NCI-H1417 (cell line): ENCODE measurements at regions not wholly inside any gene's neighbourhood (a gene's known extent, or its start where the extent isn't known, plus 50 kb on each side); places are given as distances from the start of the nearest gene placed in this dataset.
A peak's percentile ranks its signal among the peaks of the same experiment; 100 is the strongest.
"Not testable (repeated sequence)": the region's sequence is repeated elsewhere in the genome, so short reads cannot be mapped to it uniquely, and the experiment has no call there.

Experiments used
- DNase-seq, 3 experiments: peaks; one replicate each; lab custom pipeline; 2025; lab: John Stamatoyannopoulos, UW

- DNase-seq: no peak
These were observed 1392.9 kb downstream of the ARAP2 start for GRCh38 chr4:34851411-34851810.

DNA sequence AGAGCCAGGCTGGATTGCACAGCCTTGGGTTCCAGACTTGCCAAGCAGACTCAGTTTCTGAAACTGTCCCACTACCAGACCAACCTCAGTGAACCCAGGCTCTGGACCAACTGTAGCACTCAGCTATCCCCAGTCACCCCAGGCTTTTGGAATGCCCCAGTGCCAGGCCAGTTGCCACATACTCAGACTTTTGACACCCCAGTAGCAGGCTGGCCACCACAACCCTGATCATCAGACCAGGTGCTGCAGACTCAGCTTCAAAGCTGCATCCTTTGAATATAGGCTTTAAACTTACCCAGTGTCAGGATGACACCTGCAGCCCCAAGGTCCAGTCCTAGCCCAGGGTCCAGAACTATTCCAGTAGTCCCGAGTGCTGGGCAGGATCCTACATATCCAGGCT, 1389.9 kb downstream of the ARAP2 start:
- no peak for DNase-seq

DNA sequence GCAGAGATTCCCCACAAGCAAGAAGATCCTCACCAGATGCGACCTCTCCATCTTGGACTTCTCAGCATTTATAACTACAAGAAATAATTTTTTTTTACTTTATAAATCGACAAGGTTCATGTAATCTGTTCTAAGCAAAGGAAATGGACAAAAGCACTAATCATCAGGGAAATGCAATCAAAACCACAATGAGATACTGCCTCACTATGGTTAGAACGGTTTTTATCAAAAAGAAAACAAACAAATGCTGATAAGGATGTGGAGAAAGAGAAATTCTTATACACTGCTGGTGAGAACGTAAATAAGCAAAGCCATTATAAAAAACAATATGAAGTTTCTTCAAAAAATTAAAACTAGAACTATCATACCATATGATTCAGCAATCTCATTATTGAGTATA, 1382.6 kb downstream of the ARAP2 start:
- no peak for DNase-seq

GRCh38 chr4:34878961-34879360, 1365.4 kb downstream of the ARAP2 start:
- peak in 1 of 3 experiments; percentile 24 for DNase-seq

DNA sequence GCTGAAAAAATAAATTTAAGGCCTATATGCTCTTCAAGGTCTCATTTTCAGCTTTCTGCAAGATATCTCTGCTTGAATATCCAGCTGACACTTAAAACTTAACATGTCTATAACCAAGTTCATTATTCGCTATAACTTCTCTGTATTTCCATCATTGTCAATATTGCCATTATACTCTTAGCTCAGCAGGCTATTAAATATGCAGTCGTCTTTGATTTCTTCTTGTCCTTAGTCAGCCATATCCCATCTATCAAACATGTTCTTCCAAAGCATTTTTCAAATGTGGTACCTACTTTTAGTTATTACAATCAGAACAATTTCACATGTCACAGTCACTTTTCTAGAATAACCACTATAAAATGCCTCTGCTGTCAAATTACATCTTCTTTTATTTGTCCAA, 1364.1 kb downstream of the ARAP2 start:
- no peak for DNase-seq

DNA sequence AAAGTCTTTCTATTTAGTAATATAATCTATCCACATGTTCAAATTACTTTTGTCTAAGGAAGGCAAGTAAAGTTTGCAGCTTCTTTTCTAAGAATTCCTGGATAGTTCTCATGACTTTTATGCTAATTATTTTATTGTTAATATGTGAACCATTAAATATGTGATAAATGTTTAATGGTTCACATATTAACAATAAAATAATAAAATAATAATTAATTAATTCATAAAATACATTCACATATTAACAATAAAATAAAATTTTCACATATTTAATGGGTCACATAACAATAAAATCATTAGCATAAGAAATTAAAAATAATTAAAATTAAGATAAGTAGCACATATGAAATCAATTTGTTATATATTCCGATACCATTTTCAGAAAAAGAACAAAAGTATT, 1352.4 kb downstream of the ARAP2 start:
- no peak for DNase-seq

GRCh38 chr4:34893382-34893781, 1350.9 kb downstream of the ARAP2 start:
- no peak for DNase-seq

DNA sequence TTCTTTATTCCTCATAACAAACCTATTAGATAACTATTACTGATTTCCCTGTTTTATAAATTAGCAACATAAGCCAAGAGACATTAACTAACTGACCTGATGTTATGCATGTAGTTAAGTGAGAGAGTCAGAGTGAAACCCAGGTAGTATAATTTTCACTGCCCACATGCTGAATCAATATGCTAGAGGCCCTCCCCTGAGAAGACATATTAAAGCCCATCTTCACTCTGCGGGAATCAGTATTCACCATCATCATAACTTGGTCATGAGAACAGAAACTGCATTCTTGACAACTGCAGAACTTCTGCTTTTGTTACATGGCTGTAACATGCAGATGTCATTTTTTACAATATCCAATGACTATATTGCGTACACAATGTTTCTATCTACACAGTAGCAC, 1324.3 kb downstream of the ARAP2 start:
- no peak for DNase-seq

DNA sequence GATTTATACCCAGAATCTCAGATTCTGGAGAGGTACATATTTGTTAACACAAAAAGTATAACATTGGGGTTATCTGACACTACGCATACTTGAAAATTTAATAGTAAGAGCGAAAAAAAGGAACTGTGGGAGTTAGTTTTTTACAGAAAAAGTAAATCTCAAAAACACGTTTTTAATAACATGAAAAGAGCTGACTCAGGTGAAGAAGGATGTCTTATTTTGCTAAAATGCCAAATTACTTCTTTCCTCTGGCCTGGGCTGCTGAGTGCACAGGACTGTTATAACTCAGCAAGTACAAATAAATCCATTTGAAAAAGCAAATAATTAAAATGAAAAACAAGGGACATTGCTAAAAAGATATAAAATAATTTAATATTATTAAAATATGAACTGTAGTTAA, 1322.9 kb downstream of the ARAP2 start:
- no peak for DNase-seq

GRCh38 chr4:34922325-34922724, 1322.0 kb downstream of the ARAP2 start:
- DNase-seq: no peak

DNA sequence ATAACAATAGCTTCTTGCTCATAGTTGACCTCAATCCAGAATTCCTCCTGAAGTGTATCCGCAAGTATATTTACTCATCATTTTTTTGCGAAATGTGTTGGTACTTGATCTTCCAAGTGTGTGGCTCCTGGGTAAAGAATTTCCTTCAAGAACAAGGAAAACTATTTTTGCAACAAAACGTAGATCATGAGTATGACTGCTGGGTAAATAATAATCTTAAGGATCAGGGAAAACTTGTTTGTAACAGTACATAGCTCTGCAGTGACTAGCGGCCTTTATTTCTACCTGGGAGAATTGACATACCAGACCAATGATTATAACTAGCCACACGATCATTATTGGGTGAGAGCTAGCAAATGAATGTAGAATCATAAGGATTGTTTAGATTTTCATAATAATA, 1311.7 kb downstream of the ARAP2 start:
- no peak for DNase-seq

- no peak for DNase-seq
These were observed 1308.6 kb downstream of the ARAP2 start for GRCh38 chr4:34935739-34936138.

DNA sequence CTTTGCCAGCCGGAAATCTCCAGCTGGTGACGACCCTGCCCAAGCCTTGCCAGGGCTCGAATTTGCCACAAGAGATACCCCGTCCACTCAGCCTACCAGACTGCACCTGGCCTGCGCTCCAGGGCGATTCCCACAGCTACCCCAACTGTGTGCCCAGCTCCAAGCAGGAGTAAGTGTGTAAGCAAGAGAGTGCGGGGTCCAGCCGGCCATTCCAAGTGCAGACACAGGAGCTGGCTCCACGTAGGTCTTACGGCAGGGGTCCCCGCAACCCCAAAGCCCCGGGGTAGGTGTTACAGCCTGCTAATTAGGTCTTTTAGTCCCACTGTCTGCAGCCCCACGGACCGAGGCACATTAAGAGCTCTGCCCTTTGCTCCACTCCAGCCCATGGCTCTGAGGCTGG, 1305.2 kb downstream of the ARAP2 start:
- DNase-seq: no peak

DNA sequence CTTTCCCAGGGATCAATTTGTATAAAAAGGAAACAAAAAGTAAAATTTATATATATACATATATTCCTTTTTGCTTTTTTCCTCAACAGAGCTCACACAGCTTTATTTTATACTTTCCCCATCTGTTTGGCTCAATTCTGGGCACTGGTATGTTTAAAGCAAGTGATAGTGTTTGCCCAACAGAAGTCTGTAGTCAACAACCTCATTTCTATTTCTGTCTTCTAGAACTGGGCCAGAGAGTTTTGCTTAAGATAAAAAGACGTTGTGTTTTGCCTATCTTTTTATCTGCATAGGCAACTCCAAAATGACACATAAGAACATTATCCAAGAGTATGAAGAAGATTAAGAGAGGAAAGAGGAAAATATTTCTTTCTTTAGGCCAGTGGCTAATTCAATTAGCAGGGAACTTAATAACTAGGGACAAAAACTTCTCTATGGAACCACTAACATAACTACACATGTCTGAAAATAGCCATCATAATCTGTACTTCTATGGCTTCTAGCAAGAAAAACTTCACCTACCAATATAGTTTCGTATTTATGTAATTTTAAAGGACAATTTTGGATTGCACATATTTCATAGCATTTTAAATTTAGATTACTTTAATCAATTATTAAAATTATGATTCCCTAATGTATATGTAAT, 1300.5 kb downstream of the ARAP2 start:
- DNase-seq: no peak

DNA sequence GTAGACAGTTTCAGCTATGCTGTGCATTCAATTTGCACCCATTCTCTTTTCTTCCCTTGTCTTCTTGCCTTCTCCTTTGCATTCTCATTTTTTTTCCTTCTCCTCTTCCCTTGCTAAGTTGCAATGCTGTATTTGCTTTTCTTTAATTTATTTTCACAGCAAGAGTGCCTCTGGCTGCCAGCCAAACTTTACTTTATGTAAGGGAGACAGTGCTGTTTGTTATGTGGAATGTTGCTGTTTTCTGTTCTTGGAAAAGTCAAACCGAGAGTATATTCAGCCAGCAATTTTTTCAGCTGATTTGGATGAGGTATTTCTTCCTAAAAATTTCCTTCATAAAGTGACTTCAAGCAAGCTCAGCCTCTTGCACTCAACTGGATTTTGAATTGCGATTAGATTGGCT, 1293.4 kb downstream of the ARAP2 start:
- DNase-seq: peak; percentile 34 to 69 (median 48)

DNA sequence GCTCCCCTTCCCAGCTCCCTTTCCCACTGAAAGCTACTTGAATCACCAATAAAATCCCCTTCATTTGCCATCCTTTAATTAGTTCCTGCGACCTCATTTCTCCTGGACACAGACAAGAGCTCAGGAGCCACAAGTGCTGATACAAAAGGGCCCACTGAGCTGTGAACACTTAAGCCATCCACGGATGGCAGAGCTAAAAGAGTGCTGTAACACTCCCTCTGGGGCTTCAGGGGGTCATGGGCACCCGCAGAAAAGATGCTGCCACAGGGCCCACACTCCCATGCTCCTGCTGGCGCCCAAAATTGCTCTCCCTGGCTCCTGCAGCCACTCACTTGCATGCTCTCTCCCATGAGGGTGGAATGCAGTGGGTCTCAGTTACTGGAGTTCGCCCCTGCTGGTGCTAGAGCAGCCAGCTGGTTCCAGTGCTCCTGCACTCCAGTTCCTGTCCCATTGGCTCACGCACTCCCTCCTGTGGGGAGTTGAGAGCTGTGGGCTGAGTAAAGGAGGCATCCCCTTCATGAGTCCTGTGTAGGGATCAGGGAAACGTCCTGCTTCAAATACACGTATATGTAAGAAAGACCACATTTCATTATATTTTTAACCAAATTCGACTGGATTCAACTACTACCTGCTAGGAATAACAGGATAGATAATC, 1291.0 kb downstream of the ARAP2 start:
- DNase-seq: no peak

GRCh38 chr4:34964613-34965012, 1279.7 kb downstream of the ARAP2 start:
- DNase-seq: peak in 1 of 3 experiments; percentile 28

- DNase-seq: no peak
These were observed 1272.1 kb downstream of the ARAP2 start for GRCh38 chr4:34972189-34972588.

- DNase-seq: no peak
These were observed 1270.5 kb downstream of the ARAP2 start for GRCh38 chr4:34973650-34974312.

GRCh38 chr4:34974313-34974680, 1270.0 kb downstream of the ARAP2 start:
- DNase-seq: no peak

- DNase-seq: not testable (repeated sequence)
These were observed 1223.1 kb downstream of the ARAP2 start for GRCh38 chr4:35021222-35021621.

- DNase-seq: no peak
These were observed 1219.0 kb downstream of the ARAP2 start for GRCh38 chr4:35025152-35025834.
